Vagina (tissue), 2 donors: ENCODE measurements at regions not wholly inside any gene's neighbourhood (a gene's known extent, or its start where the extent isn't known, plus 50 kb on each side); places are given as distances from the start of the nearest gene placed in this dataset.

ENCODE experiments used
- CTCF ChIP-seq, 3 experiments: fragments of 450-650 bp in 2 of 3; fragments of 200-600 bp in 1 of 3; sonication (generic) in 1 of 3; IDR thresholded peaks; one replicate each; pipeline ENCODE4 v1.5.1; 2017 to 2019; ENCODE audit warnings: antibody characterized with exemption in 3 of 3, mild to moderate bottlenecking in 2 of 3, moderate library complexity in 2 of 3
- POLR2A ChIP-seq, 2 donors: fragments of 450-650 bp; IDR thresholded peaks; one replicate each; pipeline ENCODE4 v1.6.1; 2017; ENCODE audit warnings: antibody characterized with exemption in 2 of 2, mild to moderate bottlenecking in 2 of 2, moderate library complexity in 2 of 2

GRCh38 chr4:141304346-141304745, 83.7 kb downstream of the ZNF330 start:
- no peak for TF ChIP-seq CTCF (IDR thresholded peaks at IDR 0.05)
- TF ChIP-seq POLR2A (IDR thresholded peaks at IDR 0.05): no peak
